GM21825 (cell line): ENCODE measurements at regions not wholly inside any gene's neighbourhood (a gene's known extent, or its start where the extent isn't known, plus 50 kb on each side); places are given as distances from the start of the nearest gene placed in this dataset.

Source experiments
- ATAC-seq: cut with Tn5 transposase; IDR thresholded peaks from one replicate; pipeline ENCODE4 v1.9.1; 2021; ENCODE audit warnings: mild to moderate bottlenecking, moderate library complexity; ENCODE audit not compliant: unreplicated experiment

DNA sequence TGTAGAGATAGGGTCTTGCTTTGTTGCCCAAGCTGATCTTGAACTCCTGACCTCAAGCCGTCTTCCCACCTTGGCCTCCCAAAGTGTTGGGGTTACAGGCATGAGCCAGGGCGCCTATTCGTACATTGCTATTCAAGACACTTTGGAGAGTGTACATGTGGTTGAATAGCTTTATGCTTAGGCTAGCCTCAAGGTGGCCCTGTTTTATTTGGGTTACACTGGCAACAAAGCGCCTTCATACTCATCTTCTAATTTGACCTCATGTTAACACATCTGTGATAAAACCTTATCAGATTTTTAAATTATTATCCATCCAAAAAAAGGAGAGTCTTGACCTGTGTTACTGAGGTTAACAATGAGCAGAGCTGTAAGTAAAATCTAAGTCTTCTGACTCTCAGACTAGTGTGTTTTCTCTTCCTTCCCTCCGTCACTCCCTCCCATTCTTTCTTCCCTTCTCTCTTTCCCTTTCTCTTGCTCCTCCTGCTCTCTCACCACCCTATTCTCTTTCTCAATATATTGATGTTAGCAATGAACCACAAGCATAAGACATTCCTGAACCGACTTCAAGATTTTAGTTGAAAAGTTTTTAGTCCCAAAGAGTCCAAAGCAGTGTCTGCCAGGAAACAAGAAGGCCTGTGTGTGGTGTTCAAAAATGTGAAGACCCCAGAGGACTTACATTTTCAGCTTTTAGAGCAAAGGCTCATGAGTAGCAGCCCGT lies 603.7 kb upstream of the CFAP20DC start:
- no peak for ATAC-seq

DNA sequence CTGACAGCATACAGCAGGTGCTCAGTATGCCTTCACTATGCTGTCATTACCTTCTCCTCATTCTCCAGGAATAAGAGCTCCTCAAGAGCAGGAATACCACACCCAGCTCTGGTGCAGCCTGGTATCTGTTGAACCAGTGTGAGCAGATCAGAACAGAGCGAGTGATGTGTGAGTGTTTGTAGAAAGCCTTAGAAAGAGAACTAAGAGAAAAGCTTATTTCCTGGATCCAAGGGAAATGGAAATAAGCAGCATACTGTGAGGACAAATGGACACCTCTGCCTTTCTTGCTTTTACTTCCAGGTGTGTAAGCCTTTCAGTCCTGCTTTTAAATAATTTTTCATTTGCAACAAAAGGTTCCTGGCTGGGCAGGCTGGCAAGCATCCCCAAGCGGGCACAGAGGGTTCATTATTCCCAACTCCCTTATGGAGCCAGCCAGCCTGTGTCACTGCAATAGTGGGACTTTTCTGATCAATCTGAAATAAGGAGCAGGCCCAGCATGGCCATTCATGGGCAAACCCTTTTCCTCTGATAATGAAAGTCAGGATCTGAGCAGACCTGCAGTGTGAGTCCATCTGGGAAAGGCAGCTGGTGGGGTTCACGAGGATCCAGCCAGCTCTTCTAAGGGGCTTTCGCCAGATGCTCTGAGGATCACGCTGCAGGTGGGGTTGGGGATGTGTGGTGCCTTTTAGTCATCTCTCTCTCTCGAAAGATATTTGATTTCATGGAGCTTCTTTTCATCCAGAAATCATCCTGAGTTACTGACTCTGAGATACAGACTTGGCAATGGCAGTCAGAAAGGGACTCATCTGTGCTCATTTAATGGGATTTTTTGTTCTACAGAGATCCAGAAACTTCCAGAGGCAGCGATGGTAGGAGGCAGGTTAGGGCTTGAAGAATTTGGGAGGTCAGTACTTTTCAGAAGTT lies 594.9 kb upstream of the CFAP20DC start:
- ATAC-seq, result no peak

DNA sequence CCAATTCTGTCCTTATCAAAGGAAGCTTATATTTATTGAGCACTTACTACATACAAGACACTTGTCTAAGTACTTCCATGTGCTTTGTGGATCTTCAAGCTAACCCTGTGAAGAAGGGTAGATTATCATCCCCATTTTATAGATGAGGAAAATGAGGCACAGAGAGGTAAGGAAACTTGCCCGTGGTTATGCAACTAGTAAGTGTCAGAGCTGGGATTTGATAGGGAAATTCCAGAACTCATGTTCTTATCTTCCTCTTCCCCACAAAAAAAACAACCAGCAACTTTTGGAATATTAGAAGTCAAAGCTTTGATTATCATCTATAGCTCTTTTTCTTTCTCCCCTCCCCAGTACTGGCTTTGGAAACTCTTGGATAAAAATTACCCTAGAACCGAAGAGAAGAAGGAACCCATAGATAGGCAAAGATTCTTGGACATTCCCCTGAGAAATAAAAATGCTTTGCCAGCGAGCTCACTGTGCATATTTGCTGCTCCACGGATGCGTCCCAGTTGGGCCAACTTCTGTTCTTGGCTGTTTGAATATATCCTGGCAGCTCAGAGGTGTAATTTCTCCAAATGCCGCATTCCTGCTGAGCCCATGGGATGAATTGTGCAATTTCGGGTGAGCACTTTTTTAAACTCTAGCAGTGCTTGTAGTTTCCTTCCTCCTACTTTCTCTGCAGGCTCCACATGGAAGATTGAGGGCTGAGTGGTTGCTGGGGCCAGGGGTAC lies 591.5 kb upstream of the CFAP20DC start:
- ATAC-seq, result no peak

DNA sequence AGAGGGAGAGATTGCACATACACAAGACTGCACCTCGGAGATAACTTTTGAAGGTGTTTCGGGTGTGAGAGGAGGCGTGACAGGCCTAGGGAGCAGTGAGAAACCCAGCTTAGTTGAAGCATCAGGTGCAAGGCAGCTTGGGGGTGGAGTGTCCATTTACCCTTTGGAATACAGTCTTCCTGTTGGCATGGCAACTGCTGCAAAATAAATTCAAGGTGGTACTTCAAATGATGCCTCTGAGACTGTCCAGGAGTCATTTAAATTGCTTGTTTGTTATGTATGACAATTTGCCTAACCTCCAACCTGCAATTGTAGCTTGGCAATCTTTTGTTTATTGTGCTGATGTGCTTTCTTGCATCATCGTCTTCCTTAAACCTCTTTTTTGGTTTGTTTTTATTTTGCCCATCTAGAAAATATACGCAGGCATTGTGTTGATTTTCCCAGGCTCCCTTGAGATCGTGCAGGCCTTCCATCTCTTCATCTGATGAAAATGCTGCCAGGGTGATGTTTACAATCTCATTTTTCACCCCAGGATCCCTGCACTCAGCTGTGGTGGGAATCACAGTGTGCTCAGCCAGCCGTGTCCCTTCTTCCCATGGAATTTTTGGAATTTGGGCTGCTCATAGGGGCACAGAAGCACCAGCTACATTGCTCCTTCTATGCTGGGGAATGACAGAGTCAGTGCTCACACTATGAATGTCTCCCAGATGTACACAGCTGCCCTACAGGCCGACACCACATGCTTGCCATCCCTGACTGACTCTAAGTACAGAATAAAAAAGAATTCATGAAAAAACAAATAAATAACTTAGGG lies 583.1 kb upstream of the CFAP20DC start:
- no peak for ATAC-seq

DNA sequence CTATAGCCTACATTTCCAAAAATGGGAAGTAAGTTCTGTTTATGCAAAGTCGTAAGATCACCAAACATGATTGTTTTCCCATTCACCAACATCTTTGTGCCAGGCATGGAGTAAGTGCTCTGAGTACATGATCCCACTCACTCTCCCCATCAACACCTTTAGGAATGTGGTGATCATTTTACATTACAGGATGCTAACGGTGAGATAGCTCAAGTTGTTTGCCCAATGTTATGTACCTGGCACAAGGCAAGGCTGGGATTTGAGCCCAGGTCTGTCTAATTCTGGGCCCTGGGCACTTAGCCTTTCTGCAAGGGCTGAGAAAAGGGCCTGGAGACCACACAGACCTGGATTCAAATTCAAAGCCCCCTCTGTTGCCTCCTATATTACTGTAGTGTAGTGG lies 581.7 kb upstream of the CFAP20DC start:
- no peak for ATAC-seq

DNA sequence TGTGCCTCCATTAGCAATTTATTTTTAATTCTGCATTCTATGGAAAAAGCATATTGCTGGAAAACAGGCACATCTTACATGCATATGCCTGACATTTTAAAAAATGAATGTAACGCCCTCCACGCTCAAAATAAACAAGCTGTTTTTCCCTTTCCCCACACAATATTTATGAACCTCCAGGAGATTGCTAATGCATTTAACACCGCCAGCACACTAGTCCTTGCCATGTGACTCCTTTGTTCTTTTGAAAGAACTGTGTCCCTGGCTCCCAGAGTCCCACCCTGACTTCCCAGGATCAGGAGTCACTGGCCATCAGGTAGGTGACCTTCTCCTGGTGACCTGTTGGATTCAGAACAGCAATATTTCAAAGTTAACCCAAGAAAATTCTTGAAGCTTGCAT lies 571.2 kb upstream of the CFAP20DC start:
- ATAC-seq, result no peak

DNA sequence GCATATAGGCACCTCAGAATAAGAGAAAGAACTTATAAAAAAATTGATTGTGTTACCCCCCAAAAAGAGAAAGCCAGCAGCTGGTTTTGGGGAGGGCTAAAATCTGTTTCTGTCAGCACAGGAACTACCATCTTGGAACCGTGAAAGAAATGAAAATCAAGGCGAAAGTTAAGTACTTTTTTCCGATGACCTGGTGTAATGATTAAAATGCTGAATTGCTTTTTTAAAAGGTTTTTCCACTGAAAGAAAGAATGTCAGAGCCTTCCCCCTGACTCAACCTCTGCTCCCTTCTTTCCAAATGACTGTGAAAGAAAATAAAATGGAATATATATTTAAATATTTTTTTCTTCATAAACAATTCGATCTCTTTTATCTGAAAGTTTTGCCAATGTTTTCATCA lies 570.5 kb upstream of the CFAP20DC start:
- no peak for ATAC-seq

DNA sequence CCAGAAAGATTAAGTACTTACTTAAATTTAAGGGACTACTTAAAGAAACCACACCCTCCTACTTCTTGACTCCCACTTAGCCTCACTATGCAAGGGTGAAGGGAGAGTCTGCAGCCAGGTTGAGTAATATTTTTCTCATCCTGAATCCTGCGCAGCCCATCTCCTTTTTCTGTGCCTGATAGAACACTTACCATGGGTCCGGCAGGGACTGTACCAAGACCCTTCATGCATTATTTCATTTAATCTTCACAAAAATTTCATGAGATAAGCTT lies 562.6 kb upstream of the CFAP20DC start:
- no peak for ATAC-seq

DNA sequence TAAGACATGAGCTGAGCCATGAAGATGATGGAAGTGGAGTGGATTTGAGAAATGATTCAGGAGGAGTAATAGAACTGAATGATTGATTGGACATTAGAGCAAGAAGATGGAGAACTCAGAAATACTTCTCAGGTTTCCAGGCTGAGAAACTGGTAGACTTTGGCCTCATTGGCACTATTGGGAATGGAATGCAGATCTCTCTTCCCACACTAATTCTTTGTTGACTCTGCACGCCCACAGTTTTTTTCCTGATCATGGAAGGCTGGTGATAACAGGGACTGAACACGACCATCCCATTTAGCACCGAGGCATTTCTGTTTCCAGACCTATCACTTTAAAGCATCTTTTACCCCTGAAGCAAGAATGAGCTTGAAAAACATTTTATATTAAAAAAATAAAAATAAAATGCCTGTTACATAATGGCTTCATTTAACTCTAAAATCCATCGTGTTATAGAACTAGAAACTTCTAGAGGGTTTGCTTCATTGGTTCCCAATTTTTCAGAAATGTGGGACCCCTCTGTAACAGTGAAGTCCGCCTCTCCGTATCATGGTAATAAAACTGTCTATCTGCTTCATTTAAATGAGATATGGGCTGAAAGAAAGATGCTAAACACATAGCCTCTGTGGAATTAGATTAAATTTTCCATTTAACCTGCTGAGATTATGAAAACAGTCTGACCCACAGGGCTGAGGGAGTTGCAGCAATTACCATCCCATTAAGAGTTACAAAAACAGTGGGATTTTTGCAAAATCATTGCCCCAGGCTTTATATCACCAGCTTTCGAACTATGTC lies 562.0 kb upstream of the CFAP20DC start:
- ATAC-seq, result no peak

DNA sequence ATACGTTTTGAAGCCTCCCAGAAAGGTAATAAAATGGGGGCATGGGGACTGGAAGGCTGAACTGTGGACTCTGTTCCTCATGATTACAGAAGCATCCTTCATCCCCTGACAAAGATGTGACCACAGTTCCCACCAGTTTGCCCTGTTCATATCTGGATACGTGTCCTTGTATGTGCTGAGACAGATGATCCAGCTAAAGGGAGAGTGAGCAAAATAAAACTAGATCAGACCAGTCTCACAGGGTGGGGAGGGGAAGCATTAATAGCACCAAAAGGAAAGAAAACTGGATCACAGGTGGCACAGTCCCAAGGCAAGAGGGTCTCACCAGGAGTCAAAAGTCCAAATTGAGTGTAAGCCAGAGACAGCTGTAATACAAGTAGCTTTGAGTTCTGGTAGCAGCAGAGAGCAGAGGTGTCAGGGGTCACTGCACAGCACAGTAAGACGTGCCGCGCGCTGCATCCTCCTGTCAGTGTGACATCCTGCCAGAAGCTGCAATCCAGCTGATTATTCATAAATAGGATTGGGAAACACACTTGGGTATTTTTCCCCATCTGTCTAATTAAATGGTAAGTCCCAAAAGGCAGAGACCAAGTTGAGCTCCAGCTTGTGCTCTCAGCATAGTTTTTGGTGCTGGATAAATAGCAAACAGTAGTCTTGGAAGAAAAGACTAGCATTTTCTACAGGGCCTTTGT lies 560.0 kb upstream of the CFAP20DC start:
- no peak for ATAC-seq

DNA sequence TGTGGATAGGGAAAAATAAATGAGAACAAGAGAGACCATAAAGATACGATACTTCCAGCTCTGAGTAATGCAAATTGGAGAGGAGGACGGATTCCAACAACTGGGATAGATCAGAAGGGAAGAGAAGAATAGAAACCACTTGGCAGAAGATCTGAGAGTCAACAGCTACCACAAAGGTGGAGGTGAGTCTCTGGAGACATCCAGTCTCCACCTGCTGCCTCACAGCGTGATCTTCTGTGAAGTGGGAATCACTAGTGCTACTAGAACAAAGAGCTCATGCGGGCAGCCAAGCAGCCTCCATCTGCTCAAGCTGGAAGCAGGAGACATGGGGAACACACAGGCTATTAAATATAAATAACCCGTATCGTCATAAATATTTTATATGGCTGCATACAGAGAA lies 558.5 kb upstream of the CFAP20DC start:
- ATAC-seq, result no peak

DNA sequence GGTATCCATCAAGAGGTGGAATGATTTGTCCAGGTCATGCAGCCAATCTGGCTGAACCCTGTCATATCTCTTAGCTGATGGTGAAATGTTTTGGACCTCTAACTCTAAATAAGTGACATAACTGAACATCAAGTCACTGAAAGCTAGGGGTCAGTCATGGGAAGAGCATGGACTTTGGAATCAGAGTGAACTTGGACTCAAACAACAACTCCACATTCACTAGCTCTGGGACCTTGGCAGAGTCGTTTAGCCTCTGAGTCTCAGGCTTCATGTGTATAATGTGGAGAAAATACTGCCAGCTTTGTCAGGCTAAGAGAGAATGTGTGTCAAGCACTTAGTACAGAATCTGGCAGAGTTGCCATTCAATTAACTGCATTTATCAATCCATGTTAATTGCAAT lies 557.8 kb upstream of the CFAP20DC start:
- no peak for ATAC-seq

DNA sequence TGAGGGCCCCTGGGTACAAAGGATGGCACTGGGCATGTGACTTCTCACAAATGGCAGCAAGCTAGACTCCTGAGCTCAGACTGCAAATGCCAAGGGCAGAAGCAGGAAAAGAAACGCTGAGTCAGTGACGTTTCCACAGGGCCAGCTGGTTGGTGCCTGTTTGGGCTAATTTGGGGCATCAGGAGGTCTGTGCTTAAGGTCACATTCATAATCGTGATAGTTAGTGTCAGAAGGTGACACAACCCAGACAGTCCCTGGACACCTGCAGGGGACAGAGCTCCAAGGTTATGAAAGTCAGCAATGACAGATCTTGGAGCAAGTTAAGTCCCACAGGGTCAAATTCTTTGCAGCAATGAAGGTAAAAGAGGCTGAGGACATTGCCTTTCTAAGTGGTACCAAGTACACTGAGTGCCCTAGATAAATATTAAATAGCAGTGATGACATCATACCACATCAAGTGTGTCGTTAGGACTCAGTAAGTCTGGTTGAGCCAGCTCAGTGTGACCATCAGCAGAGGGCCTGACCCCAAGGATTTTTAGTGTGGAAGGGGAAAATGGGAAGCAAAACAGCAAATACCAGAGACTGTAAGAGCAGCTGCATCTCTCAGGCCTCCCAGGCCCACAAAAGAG lies 556.9 kb upstream of the CFAP20DC start:
- ATAC-seq, result no peak

DNA sequence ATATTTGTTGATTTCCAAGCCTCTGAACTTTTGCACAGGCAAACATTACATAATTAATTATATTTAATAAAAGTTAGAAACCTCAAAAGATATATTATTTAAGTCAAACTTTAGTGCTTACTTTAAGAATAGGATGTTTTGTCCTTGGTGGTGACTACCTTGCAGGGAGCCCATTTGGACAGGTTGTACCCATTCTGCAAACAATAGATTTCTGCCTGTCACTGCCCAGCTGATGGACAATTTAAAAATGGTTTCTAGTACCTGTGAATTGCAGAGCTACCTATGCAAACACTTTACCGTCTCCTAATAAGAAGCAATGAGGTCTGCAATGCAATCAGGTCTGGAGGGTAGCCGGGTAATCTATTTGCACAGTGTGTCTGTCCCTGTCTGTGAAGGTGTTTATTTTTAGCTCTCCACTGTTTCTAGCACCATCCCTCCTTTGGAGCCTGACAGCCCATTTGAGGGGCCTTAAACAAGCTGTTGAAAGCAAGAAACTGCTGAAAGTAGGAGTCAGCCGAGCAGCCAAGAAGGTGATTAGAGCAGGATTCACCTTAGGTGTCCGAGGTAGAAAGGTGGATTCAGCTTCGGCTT lies 556.2 kb upstream of the CFAP20DC start:
- no peak for ATAC-seq

DNA sequence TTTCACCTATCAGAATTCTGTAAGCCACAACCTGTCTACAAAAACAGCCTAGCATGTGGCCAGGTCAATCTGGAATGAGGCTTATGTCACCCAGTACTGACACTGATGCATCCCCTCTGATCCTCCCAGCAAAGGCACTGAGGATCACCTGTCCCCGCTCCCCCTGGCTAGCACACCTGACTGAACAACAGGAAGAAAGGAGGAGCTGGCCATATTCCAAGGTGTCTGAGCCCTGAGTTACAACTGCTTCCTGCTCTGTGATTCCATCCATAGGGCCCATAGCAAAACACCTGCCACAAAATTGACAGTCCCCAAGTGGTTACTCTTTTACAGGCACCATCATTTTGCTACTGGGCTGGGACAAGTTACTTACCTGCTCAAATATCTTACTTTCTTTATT lies 555.5 kb upstream of the CFAP20DC start:
- ATAC-seq, result no peak

DNA sequence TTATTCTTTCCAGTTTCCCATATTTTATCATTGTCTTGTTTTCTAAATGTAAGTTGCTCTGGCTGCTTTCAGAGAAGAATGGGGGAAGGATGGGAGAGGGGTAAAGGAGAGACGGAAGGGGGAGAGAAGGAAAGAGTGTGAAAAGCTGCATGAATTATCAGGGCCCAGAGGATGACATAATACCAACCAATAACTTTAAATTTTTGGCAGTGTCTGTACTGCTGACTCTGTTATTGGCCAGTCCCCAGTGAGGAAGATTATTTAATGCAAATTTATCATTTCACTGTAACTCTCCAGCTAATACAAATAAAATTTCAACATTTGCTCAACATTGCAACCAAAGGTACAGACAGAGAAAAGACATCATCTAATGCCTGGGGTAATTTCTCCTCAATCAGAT lies 551.7 kb upstream of the CFAP20DC start:
- no peak for ATAC-seq

DNA sequence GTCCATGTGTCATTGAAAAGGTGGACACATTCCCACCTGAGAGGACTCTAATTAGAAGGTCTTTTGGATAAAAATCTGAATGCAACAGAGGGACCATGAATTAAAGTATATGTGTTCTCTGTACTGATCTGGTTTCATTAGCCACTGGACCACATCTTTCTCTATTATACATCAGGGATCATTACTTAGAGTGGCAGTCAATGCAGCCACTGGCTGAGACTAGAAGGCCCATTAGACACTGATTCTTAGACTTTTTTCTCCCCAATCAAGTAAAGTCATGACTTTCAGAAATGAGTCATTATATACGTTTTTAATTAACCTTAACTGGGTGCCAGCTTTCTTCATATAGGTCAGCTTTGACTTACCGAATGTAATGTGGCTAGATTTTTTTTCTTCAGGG lies 550.8 kb upstream of the CFAP20DC start:
- ATAC-seq, result no peak

DNA sequence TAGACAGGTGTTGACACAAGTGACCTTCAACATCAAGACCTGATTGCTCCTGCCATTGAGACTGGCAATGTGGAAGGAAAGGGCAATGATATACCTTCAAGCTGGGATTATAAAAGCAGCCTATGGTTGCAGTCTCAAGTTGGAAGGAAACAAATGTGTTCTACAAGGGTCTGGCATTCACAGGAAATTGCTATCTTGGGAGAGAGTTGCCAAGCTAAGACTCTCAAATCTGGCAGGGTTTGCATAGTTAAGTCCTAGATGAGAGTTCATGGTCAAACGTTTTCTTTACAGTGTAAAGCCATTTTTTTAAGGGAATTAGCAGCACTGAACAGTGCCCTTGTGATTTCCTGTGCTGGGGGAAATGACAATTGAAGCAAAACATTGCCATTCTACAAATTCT lies 546.9 kb upstream of the CFAP20DC start:
- ATAC-seq, result no peak

DNA sequence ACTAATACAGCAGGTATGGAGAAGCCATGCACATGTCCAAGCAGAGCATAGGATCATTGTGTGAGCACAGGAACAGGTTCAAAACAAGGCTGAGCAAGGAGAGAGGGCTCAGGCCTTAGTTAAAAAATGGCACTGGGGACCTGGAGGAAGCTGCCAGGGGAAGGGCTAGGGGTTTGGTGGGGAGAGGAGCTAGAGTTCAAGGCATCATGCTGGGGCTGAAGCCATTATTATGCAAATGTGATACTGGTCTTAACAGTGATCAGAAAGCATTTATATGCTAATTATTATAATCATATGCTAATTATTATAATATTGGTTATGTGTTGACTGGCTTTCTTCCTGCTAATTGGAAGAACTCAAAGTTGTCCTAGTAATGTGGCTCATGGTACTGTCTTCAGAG lies 546.0 kb upstream of the CFAP20DC start:
- no peak for ATAC-seq
